GM20000 (cell line): ENCODE measurements at regions not wholly inside any gene's neighbourhood (a gene's known extent, or its start where the extent isn't known, plus 50 kb on each side); places are given as distances from the start of the nearest gene placed in this dataset.

Experiments
- DNase-seq: peaks from one replicate; pipeline ENCODE4 v3.0.0; 2012; ENCODE audit warnings: low spot score
- TF ChIP-seq, protein P1 (sequence below): IDR thresholded peaks from 2 replicates; pipeline ENCODE4 v1.5.1; 2012; ENCODE audit warnings: mild to moderate bottlenecking, control low read depth; ENCODE audit errors: extremely low read depth, missing control alignments

DNA sequence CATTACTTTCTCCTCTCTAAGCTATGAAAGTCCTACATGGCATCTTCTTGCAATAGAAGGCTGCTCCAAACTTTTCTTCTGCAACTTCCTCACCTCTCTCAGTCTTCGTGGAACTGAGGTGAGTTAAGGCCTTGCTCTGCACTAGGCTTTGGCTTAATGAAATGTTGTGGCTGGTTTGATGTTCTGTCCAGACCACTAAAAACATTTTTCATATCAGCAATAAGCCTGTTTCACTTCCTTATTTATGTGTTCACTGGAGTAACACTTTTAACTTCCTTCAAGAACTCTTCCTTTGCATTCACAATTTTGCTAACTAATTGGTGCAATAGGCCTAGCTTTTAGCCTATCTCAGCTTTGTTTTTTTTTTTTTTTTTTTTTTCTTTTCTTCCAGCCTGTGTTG, 335.3 kb upstream of the NECTIN3 start:
- TF ChIP-seq, protein P1, sequence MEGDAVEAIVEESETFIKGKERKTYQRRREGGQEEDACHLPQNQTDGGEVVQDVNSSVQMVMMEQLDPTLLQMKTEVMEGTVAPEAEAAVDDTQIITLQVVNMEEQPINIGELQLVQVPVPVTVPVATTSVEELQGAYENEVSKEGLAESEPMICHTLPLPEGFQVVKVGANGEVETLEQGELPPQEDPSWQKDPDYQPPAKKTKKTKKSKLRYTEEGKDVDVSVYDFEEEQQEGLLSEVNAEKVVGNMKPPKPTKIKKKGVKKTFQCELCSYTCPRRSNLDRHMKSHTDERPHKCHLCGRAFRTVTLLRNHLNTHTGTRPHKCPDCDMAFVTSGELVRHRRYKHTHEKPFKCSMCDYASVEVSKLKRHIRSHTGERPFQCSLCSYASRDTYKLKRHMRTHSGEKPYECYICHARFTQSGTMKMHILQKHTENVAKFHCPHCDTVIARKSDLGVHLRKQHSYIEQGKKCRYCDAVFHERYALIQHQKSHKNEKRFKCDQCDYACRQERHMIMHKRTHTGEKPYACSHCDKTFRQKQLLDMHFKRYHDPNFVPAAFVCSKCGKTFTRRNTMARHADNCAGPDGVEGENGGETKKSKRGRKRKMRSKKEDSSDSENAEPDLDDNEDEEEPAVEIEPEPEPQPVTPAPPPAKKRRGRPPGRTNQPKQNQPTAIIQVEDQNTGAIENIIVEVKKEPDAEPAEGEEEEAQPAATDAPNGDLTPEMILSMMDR, result no peak
- DNase-seq, result no peak

DNA sequence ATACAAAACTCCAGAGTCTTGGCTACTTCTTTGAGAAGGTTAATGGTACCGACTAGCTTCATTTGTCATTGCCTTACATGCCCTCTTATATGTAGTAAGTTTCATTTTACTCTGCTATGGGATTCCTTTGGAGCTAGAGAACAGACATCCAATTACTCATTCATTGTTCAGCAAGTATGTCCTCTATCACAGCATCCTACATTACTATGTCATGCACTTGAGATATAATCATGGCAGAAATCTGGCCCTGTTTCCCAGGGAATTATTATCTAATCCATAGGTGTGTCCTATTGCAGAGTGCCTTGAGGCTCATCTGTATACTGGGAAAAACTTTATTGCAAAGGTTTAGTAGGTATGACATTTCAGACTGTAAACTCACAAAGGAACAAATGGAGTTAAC, 333.1 kb upstream of the NECTIN3 start:
- TF ChIP-seq, protein P1, result no peak
- no peak for DNase-seq

DNA sequence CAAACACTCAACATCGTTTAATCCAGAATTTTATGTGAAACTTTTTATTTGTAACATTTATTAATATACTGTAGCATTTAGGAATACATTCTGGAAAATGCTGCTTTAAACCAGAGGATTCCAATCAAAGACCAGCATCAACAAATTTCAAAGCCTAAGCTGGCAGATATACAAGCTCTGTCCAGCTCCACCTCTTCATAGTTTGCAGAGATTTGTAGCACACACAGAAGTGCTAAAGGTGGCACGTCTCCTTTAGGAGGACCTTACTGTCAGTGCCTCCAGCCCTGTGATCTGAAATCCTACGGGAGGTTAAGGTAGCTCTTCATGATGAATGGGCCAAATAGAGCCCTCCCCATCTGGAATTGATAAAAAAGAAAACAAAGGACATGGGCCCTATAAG, 329.7 kb upstream of the NECTIN3 start:
- no peak for DNase-seq
- TF ChIP-seq, protein P1, result no peak

DNA sequence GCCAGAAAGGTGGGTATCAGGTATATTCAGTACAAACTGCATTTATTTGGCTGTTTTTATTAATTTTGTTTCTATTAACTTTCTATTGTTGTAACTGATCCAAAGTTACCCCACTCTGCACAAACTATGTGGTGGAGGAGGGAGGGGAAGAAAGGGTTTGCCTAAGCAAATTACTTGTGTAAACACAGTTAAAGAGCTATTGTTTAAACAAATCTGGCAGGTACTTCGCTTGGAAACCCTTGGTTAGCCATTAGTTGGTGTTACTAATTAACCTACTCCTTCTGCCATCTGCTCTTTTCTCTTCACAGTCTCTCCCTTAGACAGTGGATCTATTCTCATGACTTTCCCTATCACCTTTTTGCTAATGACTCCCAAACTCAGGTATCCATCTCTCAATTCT, 328.4 kb upstream of the NECTIN3 start:
- no peak for DNase-seq

DNA sequence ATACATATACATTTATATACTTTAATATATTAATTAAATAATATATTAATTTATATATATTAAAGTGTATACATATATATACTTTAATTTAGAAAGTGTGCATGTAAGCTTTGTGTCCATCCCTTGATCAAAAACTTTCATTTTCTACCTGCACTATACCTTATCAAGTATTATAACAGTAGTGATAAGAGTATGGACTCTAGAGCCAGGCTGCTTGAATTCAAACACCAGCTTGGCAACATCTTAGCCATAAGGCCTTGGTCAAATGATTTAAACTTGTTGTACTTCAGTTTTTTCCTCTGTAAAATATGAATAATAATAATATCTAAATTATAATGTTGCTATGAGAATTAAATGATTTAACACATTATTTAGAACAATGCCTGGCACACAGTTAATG, 327.6 kb upstream of the NECTIN3 start:
- TF ChIP-seq, protein P1, result no peak

More for the DNA sequence above, 328.4 kb upstream of the NECTIN3 start:
- TF ChIP-seq, protein P1, result no peak

DNA sequence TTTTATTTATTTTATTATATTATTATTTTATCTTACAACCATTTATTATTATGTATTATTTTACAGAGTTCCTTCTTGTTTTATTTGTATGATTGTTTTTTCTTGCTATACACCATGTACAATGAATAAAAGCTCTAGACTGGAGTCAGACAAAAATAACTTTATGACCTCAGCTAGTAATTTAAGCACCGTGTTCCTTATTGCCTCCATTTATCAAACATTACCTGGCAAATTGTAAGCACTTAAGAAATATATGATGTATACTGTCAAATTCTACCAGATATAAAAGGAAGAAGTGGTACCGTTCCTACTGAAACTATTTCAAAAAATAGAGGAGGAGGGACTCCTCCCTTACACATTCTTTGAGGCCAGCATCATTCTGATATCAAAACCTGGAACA, 326.9 kb upstream of the NECTIN3 start:
- TF ChIP-seq, protein P1, result no peak
- DNase-seq, result no peak

More for the DNA sequence above, 327.6 kb upstream of the NECTIN3 start:
- DNase-seq, result no peak

DNA sequence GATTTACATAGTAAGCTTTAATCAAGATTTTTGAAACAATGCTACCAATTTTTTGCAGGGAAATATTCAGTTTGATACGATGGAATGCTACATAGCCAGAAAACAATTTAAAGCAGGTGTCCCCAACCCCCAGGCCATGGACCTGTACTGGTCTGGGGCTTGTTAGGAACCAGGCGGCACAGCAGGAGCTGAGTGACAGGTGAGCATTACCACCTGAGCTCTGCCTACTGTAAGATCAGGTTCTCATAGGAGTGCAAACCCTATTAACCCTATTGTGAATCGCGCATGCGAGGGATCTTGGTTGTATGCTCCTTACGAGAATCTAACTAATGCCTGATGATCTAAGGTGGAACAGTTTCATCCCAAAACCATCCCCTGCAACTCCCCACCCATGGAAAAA, 322.6 kb upstream of the NECTIN3 start:
- TF ChIP-seq, protein P1, result no peak
- DNase-seq, result no peak
